ENCODE measurements at regions not wholly inside any gene's neighbourhood (a gene's known extent, or its start where the extent isn't known, plus 50 kb on each side); places are given as distances from the start of the nearest gene placed in this dataset.
A peak's percentile ranks its signal among the peaks of the same experiment; 100 is the strongest.

- no peak for DNase-seq
- Histone ChIP-seq H3K27me3 (no peaks in the 10 kb centered on the region), H3K4me3 (no peak overlapping the region), H3K4me1 (no peaks in the 10 kb centered on the region), H3K9me3 (no peaks in the 10 kb centered on the region), H3K27ac (no peak overlapping the region), H3K36me3 (no peaks in the 10 kb centered on the region)
- peak in 1 of 4 donors; percentile 26 for ATAC-seq
- intact Hi-C loops (cut with DNase I) = no loop called here
- FAIRE-seq = no peak
- 71 to 72% methylated on average over 6 of the region's 6 CpGs for WGBS, 2 donors
- TF ChIP-seq CTCF (IDR thresholded peaks at IDR 0.05) = no peak
Measured at GRCh38 chr1:212181015-212181882, 104.0 kb upstream of the PPP2R5A start.

DNA sequence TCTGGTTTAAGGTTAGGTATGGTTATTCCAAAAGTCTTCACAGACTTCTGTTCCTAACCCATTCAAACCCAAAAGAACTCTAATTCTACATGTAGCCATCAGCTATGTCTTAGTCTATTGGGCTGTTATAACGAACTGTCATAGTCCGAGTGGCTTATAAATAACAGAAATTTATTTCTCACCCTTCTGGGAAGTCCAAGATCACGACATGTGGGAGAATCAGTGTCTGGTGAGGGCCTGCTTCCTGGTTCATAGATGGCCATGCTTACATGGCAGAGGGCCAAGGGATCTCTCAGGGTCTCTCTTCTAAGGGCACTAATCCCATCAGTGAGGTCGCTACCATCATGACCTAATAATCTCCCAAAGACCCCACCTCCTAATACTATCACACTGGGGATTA, 103.0 kb upstream of the PPP2R5A start:
- H3K36me3 ChIP-seq = no peaks in the 10 kb centered on the region
- 96 to 97% methylated on average over 4 of the region's 4 CpGs for WGBS, 2 donors
- no peak overlapping the region for H3K27ac ChIP-seq
- H3K4me3 ChIP-seq = no peak overlapping the region
- DNase-seq = no peak
- ATAC-seq = no peak
- H3K9me3 ChIP-seq = no peaks in the 10 kb centered on the region
- no peak for TF ChIP-seq CTCF (IDR thresholded peaks at IDR 0.05)
- FAIRE-seq = no peak
- H3K27me3 ChIP-seq = no peaks in the 10 kb centered on the region
- intact Hi-C loops (cut with DNase I) = no loop called here
- H3K4me1 ChIP-seq = no peaks in the 10 kb centered on the region

- intact Hi-C loops (cut with DNase I) = no loop called here
- ATAC-seq = no peak
- no peaks in the 10 kb centered on the region for H3K27me3 ChIP-seq
- H3K9me3 ChIP-seq = no peaks in the 10 kb centered on the region
- H3K4me1 ChIP-seq = no peaks in the 10 kb centered on the region
- no peak for FAIRE-seq
- no peak for TF ChIP-seq CTCF (IDR thresholded peaks at IDR 0.05)
- no peak overlapping the region for H3K4me3 ChIP-seq
- WGBS, 2 donors = 92 to 99% methylated on average over 3 of the region's 3 CpGs
- DNase-seq = no peak
- no peak overlapping the region for H3K27ac ChIP-seq
- no peaks in the 10 kb centered on the region for H3K36me3 ChIP-seq
Measured at GRCh38 chr1:212182579-212182978, 102.6 kb upstream of the PPP2R5A start.

- 63 to 66% methylated on average over 8 of the region's 8 CpGs for WGBS, 2 donors
- no peak for TF ChIP-seq CTCF (IDR thresholded peaks at IDR 0.05)
- intact Hi-C loops (cut with DNase I) = no loop called here
- Histone ChIP-seq H3K27me3 (no peaks in the 10 kb centered on the region), H3K4me1 (no peaks in the 10 kb centered on the region), H3K4me3 (no peak overlapping the region), H3K27ac (peak overlapping the region in 3 of 4 donors; percentile 3 to 45 (median 31)), H3K9me3 (no peaks in the 10 kb centered on the region), H3K36me3 (no peaks in the 10 kb centered on the region)
- ATAC-seq (peak; percentile 69 to 91 (median 89)), FAIRE-seq (no peak), DNase-seq (no peak)
Measured at GRCh38 chr1:212186427-212187207, 98.6 kb upstream of the PPP2R5A start.
